Stimulated activated naive CD4-positive, alpha-beta T cell (primary cell): ENCODE measurements at regions not wholly inside any gene's neighbourhood (a gene's known extent, or its start where the extent isn't known, plus 50 kb on each side); places are given as distances from the start of the nearest gene placed in this dataset.
"Not testable (repeated sequence)": the region's sequence is repeated elsewhere in the genome, so short reads cannot be mapped to it uniquely, and the experiment has no call there.

ENCODE experiments used
- DNase-seq, 6 experiments: peaks; one replicate each; lab custom pipeline; 2025; lab: John Stamatoyannopoulos, UW

DNA sequence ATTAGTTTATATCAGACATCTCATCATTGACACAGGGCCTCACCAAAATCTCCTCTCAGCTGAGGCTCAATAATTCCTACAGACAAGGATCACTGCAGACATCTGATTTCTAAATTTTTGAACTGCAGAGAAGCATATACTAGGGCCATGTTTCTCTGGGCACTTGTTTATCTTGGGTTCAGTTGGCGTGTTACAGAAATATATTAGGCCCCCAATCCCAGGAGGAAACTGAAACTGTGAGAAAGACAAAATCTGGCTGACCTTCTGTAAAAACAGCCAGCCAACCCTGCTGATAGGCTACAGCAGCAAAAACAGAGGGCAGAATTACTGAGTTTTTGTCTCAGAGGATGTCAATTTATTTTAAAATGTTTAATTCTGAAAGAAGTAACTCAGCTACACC lies 634.6 kb downstream of the ETNK1 start:
- DNase-seq: no peak

DNA sequence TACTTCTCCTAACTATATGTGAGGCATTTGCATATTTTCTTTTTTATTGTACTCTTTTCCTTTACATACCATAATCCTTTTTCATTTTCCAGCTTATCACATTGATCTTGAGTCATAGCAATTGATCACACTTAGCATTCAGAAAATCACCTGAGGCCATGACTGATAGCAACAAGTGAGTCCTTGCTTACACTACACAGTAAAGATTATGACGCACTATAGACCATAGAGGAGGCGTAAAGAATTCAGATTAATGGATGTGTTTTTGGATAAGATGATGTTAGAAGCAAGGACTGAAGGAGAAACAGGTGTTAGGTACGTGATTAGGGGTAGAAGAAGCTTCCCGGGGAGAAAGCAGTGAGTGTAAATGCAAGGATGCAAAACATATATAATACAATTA lies 637.7 kb downstream of the ETNK1 start:
- no peak for DNase-seq

DNA sequence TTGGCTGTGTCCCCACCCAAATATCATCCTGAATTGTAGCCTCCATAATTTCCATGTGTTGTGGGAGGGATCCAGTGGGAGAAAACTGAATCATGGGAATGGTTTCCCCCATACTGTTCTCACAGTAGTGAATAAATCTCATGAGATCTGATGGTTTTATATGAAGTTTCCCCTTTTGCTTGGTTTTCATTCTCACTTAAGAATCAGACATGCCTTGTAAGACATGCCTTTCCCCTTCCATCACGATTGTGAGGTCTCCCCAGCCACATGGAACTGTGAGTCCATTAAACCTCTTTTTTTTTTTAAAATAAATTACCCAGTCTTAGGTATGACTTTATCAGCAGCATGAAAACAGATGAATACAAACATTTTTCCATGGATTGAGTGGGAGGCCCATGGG lies 652.9 kb downstream of the ETNK1 start:
- DNase-seq: no peak

DNA sequence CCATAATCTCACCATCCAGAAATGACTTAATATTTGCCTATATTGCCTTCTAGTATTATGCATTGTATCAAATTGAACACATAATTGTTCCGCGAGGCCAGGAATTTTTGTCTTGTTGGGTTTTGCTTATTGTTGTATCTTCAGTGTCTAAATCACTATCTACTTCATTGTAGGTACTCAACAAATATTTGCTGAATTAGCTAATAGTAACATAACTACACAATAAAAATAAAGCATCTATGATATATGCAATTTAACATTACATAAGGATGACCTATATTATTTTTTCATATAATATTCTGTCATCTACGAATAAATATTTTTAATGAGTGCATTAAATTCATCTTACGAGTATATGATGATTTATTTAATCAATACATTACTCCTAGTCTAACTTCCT lies 656.3 kb downstream of the ETNK1 start:
- DNase-seq: no peak

DNA sequence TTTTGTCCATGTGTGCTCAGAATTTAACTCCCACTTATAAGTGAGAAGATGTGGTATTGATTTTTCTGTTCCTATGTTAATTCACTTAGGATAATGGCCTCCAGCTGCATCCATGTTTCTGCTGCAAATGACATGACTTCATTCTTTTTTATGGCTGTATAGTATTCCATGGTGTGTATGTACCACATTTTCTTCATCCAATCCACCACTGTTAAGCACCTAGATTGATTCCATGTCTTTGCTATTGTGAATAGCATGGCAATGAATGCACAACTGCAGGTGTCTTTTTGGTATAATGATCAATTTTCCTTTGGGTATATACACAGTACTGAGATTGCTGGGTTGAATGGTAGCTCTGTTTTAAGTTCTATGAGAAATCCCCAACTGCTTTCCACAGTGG lies 657.7 kb downstream of the ETNK1 start:
- DNase-seq: no peak

DNA sequence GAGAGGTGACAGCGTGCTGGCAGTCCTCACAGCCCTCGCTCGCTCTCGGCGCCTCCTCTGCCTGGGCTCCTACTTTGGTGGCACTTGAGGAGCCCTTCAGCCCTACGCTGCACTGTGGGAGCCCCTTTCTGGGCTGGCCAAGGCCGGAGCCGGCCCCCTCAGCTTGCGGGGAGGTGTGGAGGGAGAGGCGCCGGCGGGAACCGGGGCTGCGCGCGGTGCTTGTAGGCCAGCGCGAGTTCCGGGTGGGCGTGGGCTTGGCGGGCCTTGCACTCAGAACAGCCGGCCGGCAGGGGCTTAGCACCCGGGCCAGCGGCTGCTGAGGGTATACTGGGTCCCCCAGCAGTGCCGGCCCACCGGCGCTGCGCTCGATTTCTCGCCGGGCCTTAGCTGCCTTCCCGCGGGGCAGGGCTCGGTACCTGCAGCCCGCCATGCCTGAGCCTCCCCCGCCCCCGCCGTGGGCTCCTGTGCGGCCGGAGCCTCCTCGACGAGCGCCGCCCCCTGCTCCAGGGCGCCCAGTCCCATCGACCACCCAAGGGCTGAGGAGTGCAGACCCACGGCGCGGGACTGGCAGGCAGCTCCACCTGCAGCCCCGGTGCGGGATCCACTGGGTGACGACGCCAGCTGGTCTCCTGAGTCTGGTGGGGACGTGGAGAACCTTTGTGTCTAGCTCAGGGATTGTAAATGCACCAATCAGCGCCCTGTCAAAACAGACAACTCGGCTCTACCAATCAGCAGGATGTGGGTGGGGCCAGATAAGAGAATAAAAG lies 661.0 kb downstream of the ETNK1 start:
- not testable (repeated sequence) for DNase-seq

DNA sequence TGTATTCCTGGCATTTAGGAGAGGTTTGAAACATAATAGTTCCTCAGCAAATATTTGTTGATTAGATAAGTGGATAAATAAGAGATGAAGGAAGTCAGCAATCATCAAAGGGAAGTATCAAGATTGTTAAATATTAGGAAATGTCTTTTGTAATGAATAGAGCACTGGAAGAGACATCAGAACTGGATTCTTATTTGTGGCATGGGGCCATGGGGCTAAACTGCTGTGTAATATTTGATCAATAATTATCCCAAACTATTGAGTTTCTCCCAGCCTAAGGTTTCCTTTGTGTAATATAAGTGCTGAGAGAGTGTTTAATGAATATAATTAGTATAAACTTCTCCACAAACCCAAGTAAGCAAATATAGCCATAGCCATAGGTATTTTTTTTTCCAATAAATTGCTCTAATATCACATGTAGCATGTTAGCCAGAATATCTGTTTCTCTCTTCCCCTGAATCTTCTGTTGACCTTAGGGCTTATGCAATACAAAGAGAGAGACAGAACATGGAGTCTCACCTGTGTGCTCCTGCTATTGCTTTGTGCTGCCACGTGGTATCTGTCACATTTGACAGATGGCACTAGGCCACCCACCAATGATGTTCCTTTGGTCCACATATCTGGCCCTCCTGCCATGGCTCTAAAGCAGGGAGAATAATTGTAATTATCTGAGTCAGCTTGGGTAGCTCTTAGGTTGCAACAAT lies 658.7 kb downstream of the SOX5 start:
- DNase-seq: no peak

DNA sequence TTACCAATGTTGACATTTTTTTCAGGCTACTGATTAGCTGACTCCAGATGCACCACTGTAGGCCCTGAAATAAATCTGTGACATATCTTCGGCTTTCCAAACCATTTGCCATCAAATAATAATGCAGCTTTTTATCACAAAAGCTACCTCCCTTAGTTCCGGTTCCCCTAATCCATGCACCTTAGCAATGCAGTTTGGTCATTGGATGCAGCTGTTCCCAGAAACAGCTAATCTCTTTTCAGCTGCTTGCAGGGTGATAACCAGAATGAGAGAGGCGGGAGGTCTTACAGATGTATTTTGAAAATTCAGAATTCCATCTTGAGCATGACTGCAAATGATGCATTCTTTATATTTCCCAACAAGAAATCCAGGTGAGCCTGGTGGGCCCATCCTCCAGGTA lies 646.2 kb downstream of the SOX5 start:
- no peak for DNase-seq

DNA sequence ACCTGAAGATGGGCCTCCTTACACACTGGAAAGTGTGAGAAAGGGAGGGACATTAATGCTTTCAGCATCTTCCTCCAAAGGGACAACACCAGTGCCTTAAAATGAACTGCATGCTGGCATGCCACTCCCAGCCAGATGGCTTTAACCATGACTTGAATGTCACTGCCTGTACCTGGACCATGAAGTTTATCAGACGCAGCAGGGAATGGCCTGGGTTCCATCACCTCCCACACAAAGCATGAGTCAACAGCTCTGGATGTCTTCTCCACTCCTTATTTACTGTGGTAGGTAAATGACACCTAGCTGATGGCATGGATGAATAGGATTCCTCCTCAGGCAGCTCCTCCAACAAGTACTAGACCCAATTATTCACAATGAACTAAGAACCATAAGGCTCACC lies 645.6 kb downstream of the SOX5 start:
- no peak for DNase-seq

DNA sequence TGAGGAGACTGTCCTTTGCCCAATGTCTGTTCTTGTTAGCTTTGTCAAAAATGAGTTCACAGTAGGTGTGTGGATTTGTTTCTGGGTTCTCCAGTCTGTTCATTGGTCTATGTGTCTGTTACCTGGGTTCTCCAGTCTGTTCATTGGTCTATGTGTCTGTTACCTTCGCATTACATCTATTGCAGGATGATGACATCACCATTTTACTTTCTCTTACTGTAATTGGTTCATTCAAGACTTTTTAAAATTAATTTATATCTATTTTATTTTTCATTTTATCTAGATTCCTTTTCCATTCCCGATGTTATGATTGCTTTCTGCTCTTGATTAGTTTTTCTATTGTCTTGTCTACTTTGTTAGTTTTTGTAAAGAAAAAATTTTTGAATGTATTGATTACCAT lies 615.5 kb downstream of the SOX5 start:
- no peak for DNase-seq

DNA sequence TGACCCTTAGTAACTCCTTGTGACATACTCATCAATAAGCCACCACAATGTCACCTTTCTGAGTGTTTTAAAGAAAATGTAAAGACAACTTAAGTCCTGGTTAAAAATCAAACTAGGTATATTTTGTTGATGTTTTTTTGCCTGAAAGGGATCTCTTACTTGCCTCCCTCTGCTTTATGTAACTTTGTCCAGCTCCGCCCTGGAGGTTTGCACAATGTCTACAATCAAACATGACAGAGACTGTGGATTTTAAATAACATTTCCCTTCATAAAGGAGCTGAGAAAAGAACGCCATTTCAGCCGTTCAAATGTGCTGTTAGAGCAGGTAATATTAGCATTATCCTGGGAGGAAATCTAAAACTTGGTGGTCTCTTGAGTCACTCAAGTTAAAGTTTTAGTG lies 613.9 kb downstream of the SOX5 start:
- DNase-seq: no peak

DNA sequence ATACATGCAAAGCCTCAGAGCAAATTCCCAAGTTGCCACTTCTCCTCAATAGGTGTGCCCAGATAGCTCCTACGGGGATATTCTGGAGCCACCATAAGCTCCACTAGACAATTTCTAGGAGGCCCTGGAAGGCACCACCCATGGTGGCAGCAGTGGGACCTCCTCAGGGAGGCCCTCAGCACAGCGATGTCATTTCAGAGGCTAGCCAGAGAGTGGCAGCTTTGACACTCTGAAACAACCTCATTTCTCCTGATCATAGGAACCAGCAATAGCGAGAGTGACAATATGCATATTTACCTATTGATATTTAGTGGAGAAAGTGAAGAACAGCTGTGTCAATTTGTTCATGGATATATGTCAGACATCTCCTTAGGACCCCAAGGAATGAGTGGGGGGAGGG lies 612.3 kb downstream of the SOX5 start:
- no peak for DNase-seq

DNA sequence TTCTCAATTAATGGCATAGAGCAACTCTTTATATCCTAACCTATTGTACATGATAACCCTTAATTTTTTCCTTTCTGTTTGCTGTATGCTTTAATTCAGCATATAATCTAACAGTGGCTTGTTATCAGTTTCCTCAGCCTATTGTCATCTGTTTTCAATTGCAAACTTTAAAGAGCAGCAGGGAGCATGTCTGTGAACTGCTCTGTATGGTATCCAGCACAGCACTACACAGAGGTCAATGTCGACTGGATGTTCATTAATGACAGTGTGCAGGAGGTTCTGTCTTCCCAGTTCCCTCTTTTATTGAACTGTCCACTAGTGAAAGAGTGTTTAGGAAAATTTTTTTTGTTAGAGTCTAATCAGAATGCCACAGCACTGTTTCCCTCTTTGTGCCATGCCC lies 609.1 kb downstream of the SOX5 start:
- DNase-seq: no peak

DNA sequence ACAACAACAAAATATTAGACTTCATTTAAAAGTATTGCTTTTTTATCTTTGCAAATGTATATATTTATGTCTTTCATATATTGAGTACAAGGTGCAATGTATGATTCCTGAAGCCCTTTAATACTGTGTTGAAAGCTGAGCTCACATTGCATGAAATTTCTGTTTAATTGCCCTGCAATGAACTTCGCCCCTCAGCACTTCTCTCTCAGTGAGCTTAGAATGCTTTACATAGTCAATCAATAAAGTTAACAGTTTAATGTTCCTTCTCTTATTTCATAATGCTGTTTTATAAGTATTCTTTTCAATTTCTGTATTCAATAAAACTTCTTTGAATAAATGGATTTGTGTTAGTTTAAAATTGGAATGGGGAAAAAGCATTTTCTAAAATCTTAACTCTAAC lies 607.1 kb downstream of the SOX5 start:
- no peak for DNase-seq

DNA sequence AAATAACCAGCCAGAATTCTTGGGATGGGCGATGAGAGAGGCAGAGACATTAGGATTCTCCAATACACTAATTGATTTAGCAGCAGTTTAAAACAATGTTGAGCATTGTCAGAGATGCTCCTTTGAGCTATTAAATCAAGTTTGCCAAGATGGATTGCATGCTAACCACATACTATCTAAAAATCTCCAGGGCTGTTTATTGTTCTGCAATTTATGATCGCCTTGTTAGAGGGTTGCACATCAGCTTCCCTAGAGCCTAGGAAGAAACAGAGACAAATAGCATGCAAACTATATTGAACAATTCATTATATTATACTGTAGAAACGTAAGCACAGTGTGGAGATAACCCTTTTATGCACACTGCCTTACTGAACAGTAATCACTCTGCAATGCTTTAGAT lies 599.9 kb downstream of the SOX5 start:
- DNase-seq: no peak

DNA sequence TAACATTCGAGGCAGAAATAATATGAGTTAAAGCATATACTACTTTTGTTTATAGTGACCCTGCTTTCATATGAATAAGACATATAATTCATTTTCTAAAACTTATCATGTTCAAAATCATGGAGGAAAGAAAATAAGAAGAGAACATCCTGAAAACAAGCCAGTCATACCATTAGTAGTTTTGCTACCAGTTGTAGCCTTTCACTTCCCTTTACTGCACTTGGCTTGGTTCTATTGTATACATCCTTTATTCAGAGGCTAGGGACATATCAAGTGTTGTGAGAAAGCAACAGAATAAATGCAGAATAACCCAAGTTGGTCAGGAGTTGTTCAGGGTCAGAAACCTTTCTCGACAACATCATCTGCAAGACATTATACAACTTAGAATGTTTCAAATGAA lies 598.7 kb downstream of the SOX5 start:
- DNase-seq: no peak

DNA sequence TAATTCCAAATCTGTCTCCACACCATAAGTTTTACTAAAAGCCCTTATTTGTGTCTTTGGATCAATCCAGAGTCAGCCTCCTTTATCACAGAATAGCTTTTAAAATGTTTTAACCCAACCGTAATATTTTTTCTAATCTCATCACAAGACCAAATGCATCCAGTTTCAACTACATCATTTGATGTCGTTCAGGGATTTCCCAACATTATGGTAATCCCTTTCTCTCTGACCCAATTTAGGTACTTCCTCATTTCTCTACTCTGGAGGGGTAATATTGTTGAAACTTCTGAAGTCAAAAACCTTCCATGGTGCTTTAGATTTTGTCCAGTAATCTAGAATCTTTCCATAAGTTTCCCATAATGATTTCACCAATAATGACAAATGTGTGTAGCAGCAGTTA lies 596.8 kb downstream of the SOX5 start:
- no peak for DNase-seq

DNA sequence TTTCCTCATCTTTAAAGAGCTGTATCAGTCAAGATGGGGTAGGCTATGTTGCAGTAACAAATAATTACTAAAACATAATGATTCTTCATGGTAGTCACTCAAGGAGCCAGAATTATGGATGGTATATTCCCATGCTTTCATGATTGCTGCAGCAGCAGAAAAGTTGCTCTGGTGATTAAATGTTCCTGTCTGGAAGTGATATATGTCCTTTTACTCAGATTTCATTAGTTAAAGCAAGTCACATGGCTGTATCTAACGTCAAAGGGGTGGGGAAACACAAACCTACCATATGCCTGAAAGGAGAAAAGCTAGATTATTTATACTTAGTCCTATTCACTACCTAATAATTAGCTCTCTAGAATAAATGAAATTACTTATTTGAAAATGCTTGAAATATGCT lies 594.7 kb downstream of the SOX5 start:
- no peak for DNase-seq

DNA sequence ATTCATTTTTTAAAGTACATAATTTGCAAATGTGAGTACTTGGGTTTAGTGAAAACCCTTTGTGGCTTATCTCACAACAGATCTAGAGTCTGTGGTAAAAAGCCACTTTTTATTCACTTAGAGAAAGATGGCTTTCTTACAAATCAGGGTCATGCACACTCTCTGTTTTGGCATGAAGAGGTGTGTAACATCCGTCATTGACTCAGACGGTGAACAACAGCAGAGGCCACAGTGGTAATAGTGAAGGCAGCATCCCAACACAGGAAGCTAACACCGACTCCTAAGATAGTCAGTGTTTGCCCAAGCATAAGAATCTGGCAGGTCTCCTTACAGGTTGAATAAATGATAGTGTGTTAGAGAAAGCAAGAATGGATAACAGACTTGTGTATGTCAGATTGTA lies 593.0 kb downstream of the SOX5 start:
- DNase-seq: no peak

DNA sequence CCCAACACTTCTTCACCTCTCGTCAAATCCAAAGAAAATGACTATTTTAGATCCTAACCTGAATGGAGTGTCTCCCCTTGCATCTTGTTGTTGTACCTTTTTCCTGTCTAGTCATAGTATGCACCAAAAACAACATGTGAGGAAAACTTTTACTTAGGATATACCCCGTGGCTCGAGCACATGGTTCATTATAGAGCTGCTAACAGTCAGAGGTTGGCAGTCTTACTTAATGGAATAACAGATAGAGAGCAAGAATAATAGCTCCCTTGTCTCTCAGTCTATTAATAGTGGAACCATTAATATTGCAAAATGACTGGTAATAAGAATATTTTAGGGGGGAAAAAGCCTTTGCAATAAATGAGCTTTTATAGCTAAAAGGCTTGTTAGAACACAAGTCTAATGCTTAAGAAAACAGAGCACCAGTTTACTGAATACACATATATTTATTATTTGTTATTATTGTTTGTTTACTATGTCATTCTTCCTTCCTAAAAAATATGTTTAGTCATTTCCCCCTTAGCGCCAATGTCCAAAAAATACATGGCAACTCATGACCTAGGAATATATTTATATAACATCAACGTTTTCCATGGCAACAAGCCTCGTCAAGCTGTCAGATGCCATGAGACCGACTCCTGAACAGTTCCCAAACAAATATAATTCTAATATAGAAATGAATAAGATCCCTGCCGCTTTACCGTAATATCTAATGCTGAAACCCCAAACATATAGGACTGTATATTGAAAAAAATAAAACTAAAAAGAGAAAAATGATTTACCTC lies 592.4 kb downstream of the SOX5 start:
- no peak for DNase-seq

DNA sequence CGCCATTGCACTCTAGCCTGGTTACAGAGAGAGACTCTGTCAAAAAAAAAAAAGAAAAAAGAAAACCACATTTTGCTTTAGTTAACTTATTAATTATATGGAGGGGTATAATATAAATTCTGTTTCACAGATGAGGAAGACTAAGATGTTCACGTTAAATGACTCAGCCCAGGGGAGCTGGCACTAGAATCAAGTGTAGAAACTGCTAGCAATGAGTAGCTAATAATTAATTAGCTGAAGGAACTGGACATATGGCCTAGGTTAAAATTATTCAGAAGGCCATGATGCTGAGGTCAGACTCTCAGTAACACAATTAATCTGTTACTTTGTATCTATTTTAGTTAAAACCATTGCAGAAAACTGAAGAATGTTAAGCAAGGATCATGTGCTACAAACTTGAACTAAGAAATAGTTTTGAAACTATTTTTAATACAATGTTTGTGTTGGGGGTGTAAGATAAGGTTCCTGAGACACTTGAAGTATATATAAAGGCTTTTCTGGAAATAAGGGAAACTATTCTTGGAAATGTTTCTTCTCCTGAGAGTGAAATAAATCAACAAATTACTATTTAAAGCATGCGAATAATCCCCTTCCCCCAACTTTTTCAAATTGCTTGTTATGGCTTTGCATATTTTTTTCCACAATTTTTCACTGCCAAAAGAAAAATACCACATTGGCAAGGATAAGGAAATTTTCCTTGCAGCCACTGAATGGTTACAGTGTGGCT lies 589.3 kb downstream of the SOX5 start:
- no peak for DNase-seq

DNA sequence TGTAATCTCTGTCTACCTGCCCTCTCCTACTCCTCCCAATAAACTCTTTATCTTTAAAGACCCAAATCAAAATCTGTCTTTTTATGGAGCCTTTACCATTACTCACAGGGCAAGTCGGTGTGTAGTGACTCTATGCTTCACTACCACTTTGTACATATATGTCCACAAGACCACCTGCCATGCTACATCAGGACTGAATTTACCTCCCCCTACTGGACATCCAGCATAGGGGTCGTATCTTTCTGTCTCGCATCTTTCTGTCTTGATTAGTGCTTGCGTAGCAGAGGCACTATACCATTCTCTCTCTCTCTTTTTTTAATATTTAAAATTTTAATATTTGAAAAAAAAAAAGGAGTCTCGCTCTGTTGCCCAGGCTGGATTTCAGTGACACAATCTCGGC lies 587.5 kb downstream of the SOX5 start:
- DNase-seq: no peak
